ENCODE measurements at regions not wholly inside any gene's neighbourhood (a gene's known extent, or its start where the extent isn't known, plus 50 kb on each side); places are given as distances from the start of the nearest gene placed in this dataset.
A peak's percentile ranks its signal among the peaks of the same experiment; 100 is the strongest.

GRCh38 chr3:18035641-18036449 is 293.4 kb upstream of the TBC1D5 start:
- no peak for DNase-seq

GRCh38 chr3:18033581-18034108 is 291.2 kb upstream of the TBC1D5 start:
- DNase-seq: no peak

- no peak for DNase-seq
These were observed 288.0 kb upstream of the TBC1D5 start for GRCh38 chr3:18030371-18030870.

GRCh38 chr3:18027161-18027939 is 284.9 kb upstream of the TBC1D5 start:
- DNase-seq: no peak

GRCh38 chr3:18024715-18025114 is 282.3 kb upstream of the TBC1D5 start:
- no peak for DNase-seq

GRCh38 chr3:18019161-18019495 is 276.7 kb upstream of the TBC1D5 start:
- DNase-seq: no peak

GRCh38 chr3:18018491-18019160 is 276.2 kb upstream of the TBC1D5 start:
- DNase-seq: no peak

GRCh38 chr3:18016366-18016765 is 273.9 kb upstream of the TBC1D5 start:
- no peak for DNase-seq

GRCh38 chr3:18012933-18013332 is 270.5 kb upstream of the TBC1D5 start:
- no peak for DNase-seq

- DNase-seq: no peak
These were observed 270.0 kb upstream of the TBC1D5 start for GRCh38 chr3:18012436-18012835.

GRCh38 chr3:18011387-18011786 is 269.0 kb upstream of the TBC1D5 start:
- DNase-seq: no peak

GRCh38 chr3:18010001-18010400 is 267.6 kb upstream of the TBC1D5 start:
- no peak for DNase-seq

GRCh38 chr3:18008706-18009368 is 266.4 kb upstream of the TBC1D5 start:
- no peak for DNase-seq

GRCh38 chr3:18007980-18008379 is 265.5 kb upstream of the TBC1D5 start:
- DNase-seq: no peak

GRCh38 chr3:17995769-17996168 is 253.3 kb upstream of the TBC1D5 start:
- DNase-seq: no peak

- DNase-seq: no peak
These were observed 251.7 kb upstream of the TBC1D5 start for GRCh38 chr3:17994167-17994566.

- DNase-seq: no peak
These were observed 248.0 kb upstream of the TBC1D5 start for GRCh38 chr3:17990390-17990789.

GRCh38 chr3:17986348-17986816 is 244.0 kb upstream of the TBC1D5 start:
- no peak for DNase-seq

GRCh38 chr3:17985658-17986347 is 243.4 kb upstream of the TBC1D5 start:
- no peak for DNase-seq

GRCh38 chr3:17983106-17983505 is 240.7 kb upstream of the TBC1D5 start:
- DNase-seq: peak in 1 of 2 donors; percentile 5

- DNase-seq: no peak
These were observed 239.9 kb upstream of the TBC1D5 start for GRCh38 chr3:17982211-17982880.

All from inflammatory macrophage (primary cell).